ENCODE measurements at regions not wholly inside any gene's neighbourhood (a gene's known extent, or its start where the extent isn't known, plus 50 kb on each side); places are given as distances from the start of the nearest gene placed in this dataset.

DNA sequence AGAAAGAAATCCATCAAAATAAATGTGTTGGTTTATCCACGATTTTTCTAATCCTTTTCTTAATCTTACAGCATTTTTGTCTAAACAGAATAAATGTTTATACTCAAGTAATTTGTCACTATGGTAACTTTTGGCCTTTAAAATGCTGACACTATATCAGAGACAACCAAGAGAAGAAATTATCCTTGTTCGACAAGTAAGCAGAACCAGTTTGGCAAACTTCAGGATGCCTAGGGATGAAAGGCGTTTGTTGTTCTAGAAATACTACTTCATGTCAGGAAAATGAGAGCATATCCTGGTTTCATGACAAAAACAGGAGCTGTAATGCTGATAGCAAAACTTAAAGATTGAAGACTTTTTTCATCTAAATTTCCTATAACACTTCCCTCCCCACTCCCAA lies 308.0 kb upstream of the ATP11B start:
- Mint-ChIP-seq H3K9me3 (ENCODE audit: unreplicated experiment) (no peaks in the 10 kb centered on the region), H3K27ac (ENCODE audit: unreplicated experiment) (no peak overlapping the region), H3K27me3 (ENCODE audit: insufficient read depth, unreplicated experiment) (no peaks in the 10 kb centered on the region), H3K36me3 (ENCODE audit: insufficient read depth, unreplicated experiment) (no peaks in the 10 kb centered on the region), H3K4me1 (ENCODE audit: low read depth, unreplicated experiment) (no peaks in the 10 kb centered on the region), H3K4me3 (ENCODE audit: unreplicated experiment) (no peak overlapping the region)
- intact Hi-C loops (cut with micrococcal nuclease; ENCODE audit: unreplicated experiment): loop anchor here (5.0 kb wide), 1 partner anchor 93 kb away; no protein-coding TSS in a partner anchor
- H3K36me3 ChIP-seq (ENCODE audit: control insufficient read depth, insufficient read depth, low read length): no peaks in the 10 kb centered on the region
- no TSS peak for BruUV-seq (replicated peaks)
- ChIA-PET POLR2A (no interaction called here), CTCF (no interaction called here)
- H3K4me1 ChIP-seq: no peaks in the 10 kb centered on the region
- TF ChIP-seq, protein P1, sequence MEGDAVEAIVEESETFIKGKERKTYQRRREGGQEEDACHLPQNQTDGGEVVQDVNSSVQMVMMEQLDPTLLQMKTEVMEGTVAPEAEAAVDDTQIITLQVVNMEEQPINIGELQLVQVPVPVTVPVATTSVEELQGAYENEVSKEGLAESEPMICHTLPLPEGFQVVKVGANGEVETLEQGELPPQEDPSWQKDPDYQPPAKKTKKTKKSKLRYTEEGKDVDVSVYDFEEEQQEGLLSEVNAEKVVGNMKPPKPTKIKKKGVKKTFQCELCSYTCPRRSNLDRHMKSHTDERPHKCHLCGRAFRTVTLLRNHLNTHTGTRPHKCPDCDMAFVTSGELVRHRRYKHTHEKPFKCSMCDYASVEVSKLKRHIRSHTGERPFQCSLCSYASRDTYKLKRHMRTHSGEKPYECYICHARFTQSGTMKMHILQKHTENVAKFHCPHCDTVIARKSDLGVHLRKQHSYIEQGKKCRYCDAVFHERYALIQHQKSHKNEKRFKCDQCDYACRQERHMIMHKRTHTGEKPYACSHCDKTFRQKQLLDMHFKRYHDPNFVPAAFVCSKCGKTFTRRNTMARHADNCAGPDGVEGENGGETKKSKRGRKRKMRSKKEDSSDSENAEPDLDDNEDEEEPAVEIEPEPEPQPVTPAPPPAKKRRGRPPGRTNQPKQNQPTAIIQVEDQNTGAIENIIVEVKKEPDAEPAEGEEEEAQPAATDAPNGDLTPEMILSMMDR (IDR thresholded peaks at IDR 0.05; ENCODE audit: insufficient read depth in 1 of 2, low read depth in 1 of 2, low read length in 1 of 2, severe bottlenecking in 1 of 2, unreplicated experiment in 1 of 2): no peak
- no peaks in the 10 kb centered on the region for H3K9me3 ChIP-seq
- no peaks in the 10 kb centered on the region for H3K27me3 ChIP-seq (replicated peaks; ENCODE audit: control insufficient read depth, insufficient read depth, low read length)
- no peak for DNase-seq
- no peak overlapping the region for H3K4me3 ChIP-seq (ENCODE audit: low read depth, low read length)

DNA sequence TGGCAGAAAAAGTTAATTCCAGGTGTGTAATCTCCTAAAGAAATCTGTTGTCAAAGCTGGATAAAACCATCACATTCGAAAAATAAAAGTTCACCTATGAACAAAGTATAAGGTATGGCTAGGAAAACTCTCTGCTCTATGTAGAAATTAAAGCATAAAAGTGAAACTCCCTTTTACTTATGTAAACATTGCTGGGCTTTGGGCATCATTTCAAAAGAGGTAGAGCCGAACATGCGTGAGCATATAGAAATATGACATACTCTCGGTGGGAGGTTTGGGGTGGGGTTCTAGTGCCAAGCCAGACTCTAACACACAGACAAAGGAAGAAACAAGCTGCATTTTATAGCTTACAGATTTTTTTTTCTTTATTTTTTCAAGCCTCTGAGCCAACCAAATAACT lies 306.8 kb upstream of the ATP11B start:
- BruUV-seq (replicated peaks): no TSS peak
- Histone ChIP-seq H3K36me3 (ENCODE audit: control insufficient read depth, insufficient read depth, low read length) (no peaks in the 10 kb centered on the region), H3K4me3 (ENCODE audit: low read depth, low read length) (no peak overlapping the region), H3K9me3 (no peaks in the 10 kb centered on the region), H3K27me3 (replicated peaks; ENCODE audit: control insufficient read depth, insufficient read depth, low read length) (no peaks in the 10 kb centered on the region), H3K4me1 (no peaks in the 10 kb centered on the region)
- H3K4me3 Mint-ChIP-seq (ENCODE audit: unreplicated experiment): no peak overlapping the region
- no peaks in the 10 kb centered on the region for H3K4me1 Mint-ChIP-seq (ENCODE audit: low read depth, unreplicated experiment)
- H3K27me3 Mint-ChIP-seq (ENCODE audit: insufficient read depth, unreplicated experiment): no peaks in the 10 kb centered on the region
- no peaks in the 10 kb centered on the region for H3K9me3 Mint-ChIP-seq (ENCODE audit: unreplicated experiment)
- ChIA-PET POLR2A (no interaction called here), CTCF (interaction anchor here (0.7 kb wide), 1 partner anchor 94 kb away, joined by 5 read pairs; no protein-coding TSS in a partner anchor)
- TF ChIP-seq, protein P1 (IDR thresholded peaks at IDR 0.05; ENCODE audit: insufficient read depth in 1 of 2, low read depth in 1 of 2, low read length in 1 of 2, severe bottlenecking in 1 of 2, unreplicated experiment in 1 of 2): no peak
- H3K36me3 Mint-ChIP-seq (ENCODE audit: insufficient read depth, unreplicated experiment): no peaks in the 10 kb centered on the region
- H3K27ac Mint-ChIP-seq (ENCODE audit: unreplicated experiment): no peak overlapping the region
- intact Hi-C loops (cut with micrococcal nuclease; ENCODE audit: unreplicated experiment): loop anchor here (5.0 kb wide), 1 partner anchor 94 kb away; no protein-coding TSS in a partner anchor
- no peak for DNase-seq

DNA sequence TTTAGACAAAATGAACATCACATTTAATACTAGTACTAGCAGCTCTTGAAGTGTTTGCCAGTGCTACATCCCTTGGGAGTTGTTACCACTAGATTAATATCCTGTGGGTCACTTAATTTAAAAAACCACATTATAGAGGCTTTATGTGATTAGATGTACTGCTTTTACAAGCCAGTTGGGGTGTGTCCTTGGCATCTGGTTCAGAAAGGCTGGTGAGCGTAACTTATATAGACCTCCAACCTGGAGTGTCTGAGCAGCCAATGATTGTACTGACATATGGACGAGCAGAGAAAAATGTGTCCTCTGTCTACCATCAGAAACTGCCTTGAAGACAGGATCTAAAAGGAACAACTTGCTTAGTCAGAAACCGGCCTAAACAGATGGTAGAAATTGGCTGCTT lies 306.2 kb upstream of the ATP11B start:
- Histone ChIP-seq H3K4me3 (ENCODE audit: low read depth, low read length) (no peak overlapping the region), H3K9me3 (no peaks in the 10 kb centered on the region), H3K27me3 (replicated peaks; ENCODE audit: control insufficient read depth, insufficient read depth, low read length) (no peaks in the 10 kb centered on the region), H3K4me1 (no peaks in the 10 kb centered on the region), H3K36me3 (ENCODE audit: control insufficient read depth, insufficient read depth, low read length) (no peaks in the 10 kb centered on the region)
- Mint-ChIP-seq H3K4me3 (ENCODE audit: unreplicated experiment) (no peak overlapping the region), H3K36me3 (ENCODE audit: insufficient read depth, unreplicated experiment) (no peaks in the 10 kb centered on the region), H3K9me3 (ENCODE audit: unreplicated experiment) (no peaks in the 10 kb centered on the region), H3K27ac (ENCODE audit: unreplicated experiment) (no peak overlapping the region), H3K27me3 (ENCODE audit: insufficient read depth, unreplicated experiment) (no peaks in the 10 kb centered on the region), H3K4me1 (ENCODE audit: low read depth, unreplicated experiment) (no peaks in the 10 kb centered on the region)
- TF ChIP-seq, protein P1 (IDR thresholded peaks at IDR 0.05; ENCODE audit: insufficient read depth in 1 of 2, low read depth in 1 of 2, low read length in 1 of 2, severe bottlenecking in 1 of 2, unreplicated experiment in 1 of 2): no peak
- intact Hi-C loops (cut with micrococcal nuclease; ENCODE audit: unreplicated experiment): loop anchor here (5.0 kb wide), 1 partner anchor 95 kb away; no protein-coding TSS in a partner anchor
- ChIA-PET POLR2A (no interaction called here), CTCF (no interaction called here)
- no peak for DNase-seq
- no TSS peak for BruUV-seq (replicated peaks)
